NCI-H82 treated with DMSO at 0.1 percent for 48 hours (cell line): ENCODE measurements at regions not wholly inside any gene's neighbourhood (a gene's known extent, or its start where the extent isn't known, plus 50 kb on each side); places are given as distances from the start of the nearest gene placed in this dataset.

ENCODE experiments used
- DNase-seq: peaks from one replicate; lab custom pipeline; 2025; ENCODE audit not compliant: unreplicated experiment; lab: John Stamatoyannopoulos, UW

- no peak for DNase-seq
These were observed 72.0 kb upstream of the VRK1 start for GRCh38 chr14:96725232-96725631.

- DNase-seq, result no peak
These were observed 70.1 kb upstream of the VRK1 start for GRCh38 chr14:96727073-96727472.

GRCh38 chr14:96727491-96727890, 69.7 kb upstream of the VRK1 start:
- peak; percentile 67 for DNase-seq

- DNase-seq, result no peak
These were observed 69.0 kb upstream of the VRK1 start for GRCh38 chr14:96727980-96728717.

GRCh38 chr14:96729889-96730288, 67.3 kb upstream of the VRK1 start:
- DNase-seq, result peak; percentile 68

- DNase-seq, result no peak
These were observed 66.8 kb upstream of the VRK1 start for GRCh38 chr14:96730386-96730785.

- DNase-seq, result no peak
These were observed 63.0 kb upstream of the VRK1 start for GRCh38 chr14:96734076-96734622.

- DNase-seq, result peak; percentile 27
These were observed 61.7 kb upstream of the VRK1 start for GRCh38 chr14:96735526-96735925.

- no peak for DNase-seq
These were observed 60.7 kb upstream of the VRK1 start for GRCh38 chr14:96736439-96736838.

GRCh38 chr14:96737881-96738280, 59.3 kb upstream of the VRK1 start:
- DNase-seq, result no peak

- DNase-seq, result no peak
These were observed 57.8 kb upstream of the VRK1 start for GRCh38 chr14:96739200-96739910.

- no peak for DNase-seq
These were observed 55.8 kb upstream of the VRK1 start for GRCh38 chr14:96741151-96741977.

- no peak for DNase-seq
These were observed 52.9 kb upstream of the VRK1 start for GRCh38 chr14:96744262-96744661.

- no peak for DNase-seq
These were observed 51.6 kb upstream of the VRK1 start for GRCh38 chr14:96745500-96746051.

- no peak for DNase-seq
These were observed 51.1 kb upstream of the VRK1 start for GRCh38 chr14:96746101-96746500.

GRCh38 chr14:96747006-96747405, 50.2 kb upstream of the VRK1 start:
- DNase-seq, result no peak
